HCT116 (cell line): ENCODE measurements at regions not wholly inside any gene's neighbourhood (a gene's known extent, or its start where the extent isn't known, plus 50 kb on each side); places are given as distances from the start of the nearest gene placed in this dataset.

Source experiments
- ATAC-seq: fragments of 200-7000 bp; cut with Tn5 transposase; 2 replicates; pipeline ENCODE4 v1.9.1; 2020; ENCODE audit warnings: mild to moderate bottlenecking, moderate library complexity
- BruUV-seq: library from RNA; stranded (reverse); fragments of 400-500 nt; replicated peaks from 2 replicates; lab custom pipeline; 2021; lab: Mats Ljungman, UMichigan
- CTCF ChIA-PET: fragments of 300-600 bp; sonication (Branson Sonifier 250); formaldehyde crosslinking; loops from one replicate; lab custom pipeline; 2021; ENCODE audit warnings: antibody characterized with exemption; lab: Charles Lee
- POLR2A ChIA-PET: fragments of 300-600, 350-600 bp; sonication (Branson Sonifier 250); formaldehyde crosslinking; loops from one replicate; lab custom pipeline; 2021; ENCODE audit warnings: antibody characterized with exemption; lab: Charles Lee
- RAD21 ChIA-PET, 2 experiments: fragments of 300-600 bp; sonication (Branson Sonifier 250); formaldehyde crosslinking; loops; one replicate each; lab custom pipeline; 2023; ENCODE audit warnings: low total read pairs in 2 of 2; ENCODE audit not compliant: uncharacterized antibody in 2 of 2, unreplicated experiment in 2 of 2, low non-redundant PET in 1 of 2; lab: Charles Lee
- DNase-seq: peaks from one replicate; pipeline ENCODE4 v3.0.0-alpha.2; 2010; ENCODE audit warnings: low read depth, low spot score
- H2AFZ ChIP-seq: fragments of 200-600 bp; shearing (Covaris generic), sonication (generic); 2 replicates; pipeline ENCODE4 v1.6.1; 2017; ENCODE audit warnings: low read depth, mixed run types, mixed read lengths, antibody characterized with exemption, low read length; ENCODE audit not compliant: poor library complexity, severe bottlenecking
- H3K27ac ChIP-seq: 2 replicates; pipeline ENCODE4 v1.5.1; 2012; ENCODE audit warnings: low read depth, low read length
- H3K27me3 ChIP-seq: fragments of 200-600 bp; sonication (generic); 2 replicates; pipeline ENCODE4 v1.6.1; 2016; ENCODE audit warnings: mixed run types, low read length, mixed read lengths; ENCODE audit not compliant: insufficient read depth
- H3K36me3 ChIP-seq, 2 experiments: fragments of 200-500 bp in 1 of 2; fragments of 200-600 bp in 1 of 2; sonication (Bioruptor generic) in 1 of 2; sonication (generic) in 1 of 2; 2 replicates each; pipeline versions ENCODE4 v1.5.1 to v1.6.1; 2014 to 2016; ENCODE audit warnings: low read length in 2 of 2, inconsistent platforms in 1 of 2, mixed read lengths in 1 of 2, mixed run types in 1 of 2; ENCODE audit not compliant: insufficient read depth in 2 of 2, control insufficient read depth in 1 of 2
- H3K4me1 ChIP-seq, 2 experiments: fragments of 200-600 bp in 1 of 2; sonication (generic) in 1 of 2; 2 replicates each; pipeline versions ENCODE4 v1.5.1 to v1.6.1; 2012 to 2017; ENCODE audit warnings: low read length in 2 of 2, inconsistent platforms in 1 of 2, mild to moderate bottlenecking in 1 of 2, mixed read lengths in 1 of 2, mixed run types in 1 of 2, moderate library complexity in 1 of 2; ENCODE audit not compliant: insufficient read depth in 2 of 2, control insufficient read depth in 1 of 2
- H3K4me2 ChIP-seq: fragments of 200-600 bp; sonication (generic); 2 replicates; pipeline ENCODE4 v1.6.1; 2017; ENCODE audit warnings: mixed run types, low read length, mixed read lengths
- H3K4me3 ChIP-seq, 2 experiments: fragments of 200-600 bp in 1 of 2; sonication (generic) in 1 of 2; replicated peaks in 1 of 2; 2 replicates each; pipeline ENCODE4 v1.5.1; 2011 to 2016; ENCODE audit warnings: low read length in 2 of 2, control low read depth in 1 of 2, low read depth in 1 of 2, mild to moderate bottlenecking in 1 of 2, mixed read lengths in 1 of 2, mixed run types in 1 of 2
- H3K79me2 ChIP-seq: fragments of 200-600 bp; sonication (generic); 2 replicates; pipeline ENCODE4 v1.6.1; 2017; ENCODE audit warnings: mild to moderate bottlenecking, mixed run types, low read length, moderate library complexity, mixed read lengths; ENCODE audit not compliant: insufficient read depth
- H3K9ac ChIP-seq: fragments of 200-600 bp; sonication (generic); 2 replicates; pipeline ENCODE4 v1.6.1; 2016; ENCODE audit warnings: low read length, mixed read lengths
- H3K9me2 ChIP-seq: fragments of 200-600 bp; sonication (generic), shearing (Covaris generic); 2 replicates; pipeline ENCODE4 v1.6.1; 2017; ENCODE audit warnings: mixed run types, mild to moderate bottlenecking, moderate library complexity; ENCODE audit not compliant: insufficient read depth
- H3K9me3 ChIP-seq, 2 experiments: fragments of 200-500 bp in 1 of 2; fragments of 200-600 bp in 1 of 2; sonication (Bioruptor generic) in 1 of 2; sonication (generic) in 1 of 2; 2 replicates each; pipeline ENCODE4 v1.6.1; 2014 to 2017; ENCODE audit warnings: low read length in 2 of 2, mixed read lengths in 2 of 2, inconsistent platforms in 1 of 2, low read depth in 1 of 2, mild to moderate bottlenecking in 1 of 2, mixed run types in 1 of 2, moderate library complexity in 1 of 2; ENCODE audit not compliant: control insufficient read depth in 1 of 2, insufficient read depth in 1 of 2
- H4K20me1 ChIP-seq: fragments of 200-600 bp; sonication (generic), shearing (Covaris generic); 2 replicates; pipeline ENCODE4 v1.6.1; 2017; ENCODE audit warnings: mixed run types, mild to moderate bottlenecking, moderate library complexity; ENCODE audit not compliant: insufficient read depth
- CBX3 ChIP-seq: IDR thresholded peaks from 2 replicates; pipeline ENCODE4 v1.6.1; 2012; ENCODE audit warnings: low read depth
- MAX ChIP-seq: IDR thresholded peaks from 2 replicates; pipeline ENCODE4 v1.6.1; 2012
- POLR2A ChIP-seq: IDR thresholded peaks from 2 replicates; pipeline ENCODE4 v1.7.0; 2011; ENCODE audit warnings: borderline replicate concordance; ENCODE audit not compliant: insufficient read depth, insufficient read length; ENCODE audit errors: extremely low read depth
- POLR2AphosphoS5 ChIP-seq: IDR thresholded peaks from 2 replicates; pipeline ENCODE4 v1.6.1; 2011; ENCODE audit warnings: mild to moderate bottlenecking, low read depth, low read length, moderate library complexity
- RAD21 ChIP-seq: IDR thresholded peaks from 2 replicates; pipeline ENCODE4 v1.6.1; 2012; ENCODE audit warnings: low read depth, mild to moderate bottlenecking
- SIN3A ChIP-seq: IDR thresholded peaks from 2 replicates; pipeline ENCODE4 v1.6.1; 2012; ENCODE audit warnings: low read depth
- SRF ChIP-seq: IDR thresholded peaks from 2 replicates; pipeline ENCODE4 v1.6.1; 2012; ENCODE audit warnings: low read depth
- TCF7L2 ChIP-seq: IDR thresholded peaks from 2 replicates; pipeline ENCODE4 v1.7.0; 2011; ENCODE audit warnings: borderline replicate concordance, inconsistent platforms; ENCODE audit not compliant: insufficient read depth, insufficient read length; ENCODE audit errors: extremely low read depth
- ZNF274 ChIP-seq: fragments of 200-500 bp; sonication (Bioruptor generic); IDR thresholded peaks from 2 replicates; pipeline ENCODE4 v1.6.1; 2014; ENCODE audit warnings: mild to moderate bottlenecking, low read depth, low read length, inconsistent platforms
- intact Hi-C: fragments of 100-400 bp; cut with micrococcal nuclease; formaldehyde crosslinking; loops from 2 replicates; pipeline ENCODE4 v1.10.0; 2022
- TF ChIP-seq, protein P1 (sequence below): IDR thresholded peaks from 2 replicates; pipeline ENCODE4 v1.6.1; 2012; ENCODE audit warnings: low read depth
- TF ChIP-seq, protein P2 (sequence below): IDR thresholded peaks from 2 replicates; pipeline ENCODE4 v1.6.1; 2012

- H3K27ac ChIP-seq, result no peak overlapping the region
- RAD21 ChIA-PET, result no interaction called here
- no peak overlapping the region for H3K9ac ChIP-seq
- no peaks in the 10 kb centered on the region for H4K20me1 ChIP-seq
- H3K27me3 ChIP-seq, result no peaks in the 10 kb centered on the region
- no peak overlapping the region for H2AFZ ChIP-seq
- CTCF ChIA-PET, result no interaction called here
- no peak for TF ChIP-seq TCF7L2
- no peak for TF ChIP-seq SIN3A
- TF ChIP-seq SRF, result no peak
- TF ChIP-seq, protein P1, sequence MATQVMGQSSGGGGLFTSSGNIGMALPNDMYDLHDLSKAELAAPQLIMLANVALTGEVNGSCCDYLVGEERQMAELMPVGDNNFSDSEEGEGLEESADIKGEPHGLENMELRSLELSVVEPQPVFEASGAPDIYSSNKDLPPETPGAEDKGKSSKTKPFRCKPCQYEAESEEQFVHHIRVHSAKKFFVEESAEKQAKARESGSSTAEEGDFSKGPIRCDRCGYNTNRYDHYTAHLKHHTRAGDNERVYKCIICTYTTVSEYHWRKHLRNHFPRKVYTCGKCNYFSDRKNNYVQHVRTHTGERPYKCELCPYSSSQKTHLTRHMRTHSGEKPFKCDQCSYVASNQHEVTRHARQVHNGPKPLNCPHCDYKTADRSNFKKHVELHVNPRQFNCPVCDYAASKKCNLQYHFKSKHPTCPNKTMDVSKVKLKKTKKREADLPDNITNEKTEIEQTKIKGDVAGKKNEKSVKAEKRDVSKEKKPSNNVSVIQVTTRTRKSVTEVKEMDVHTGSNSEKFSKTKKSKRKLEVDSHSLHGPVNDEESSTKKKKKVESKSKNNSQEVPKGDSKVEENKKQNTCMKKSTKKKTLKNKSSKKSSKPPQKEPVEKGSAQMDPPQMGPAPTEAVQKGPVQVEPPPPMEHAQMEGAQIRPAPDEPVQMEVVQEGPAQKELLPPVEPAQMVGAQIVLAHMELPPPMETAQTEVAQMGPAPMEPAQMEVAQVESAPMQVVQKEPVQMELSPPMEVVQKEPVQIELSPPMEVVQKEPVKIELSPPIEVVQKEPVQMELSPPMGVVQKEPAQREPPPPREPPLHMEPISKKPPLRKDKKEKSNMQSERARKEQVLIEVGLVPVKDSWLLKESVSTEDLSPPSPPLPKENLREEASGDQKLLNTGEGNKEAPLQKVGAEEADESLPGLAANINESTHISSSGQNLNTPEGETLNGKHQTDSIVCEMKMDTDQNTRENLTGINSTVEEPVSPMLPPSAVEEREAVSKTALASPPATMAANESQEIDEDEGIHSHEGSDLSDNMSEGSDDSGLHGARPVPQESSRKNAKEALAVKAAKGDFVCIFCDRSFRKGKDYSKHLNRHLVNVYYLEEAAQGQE, result no peak
- no peak for TF ChIP-seq CBX3
- no peaks in the 10 kb centered on the region for H3K79me2 ChIP-seq
- no TSS peak for BruUV-seq
- H3K9me3 ChIP-seq, result no peaks in the 10 kb centered on the region
- POLR2A ChIA-PET, result no interaction called here
- no peak for DNase-seq
- intact Hi-C loops, result no loop called here
- no peak overlapping the region for H3K4me2 ChIP-seq
- H3K36me3 ChIP-seq, result no peaks in the 10 kb centered on the region
- ATAC-seq, result no peak
- H3K4me1 ChIP-seq, result peaks cover 0 to 6% of the 10 kb centered on the region in 2 experiments; a peak in 1 of 4 replicates
- H3K9me2 ChIP-seq, result no peaks in the 10 kb centered on the region
- H3K4me3 ChIP-seq, result no peak overlapping the region
Measured at GRCh38 chr1:96331596-96331995, 390.0 kb upstream of the PTBP2 start.

- CTCF ChIA-PET, result no interaction called here
- Histone ChIP-seq H3K9ac (no peak overlapping the region), H3K9me2 (no peaks in the 10 kb centered on the region), H4K20me1 (no peaks in the 10 kb centered on the region), H2AFZ (no peak overlapping the region), H3K4me3 (no peak overlapping the region), H3K4me2 (no peak overlapping the region), H3K27me3 (no peaks in the 10 kb centered on the region), H3K79me2 (no peaks in the 10 kb centered on the region), H3K27ac (no peak overlapping the region), H3K9me3 (no peaks in the 10 kb centered on the region), H3K36me3 (no peaks in the 10 kb centered on the region), H3K4me1 (peaks cover 0 to 6% of the 10 kb centered on the region in 2 experiments; a peak in 1 of 4 replicates)
- TF ChIP-seq RAD21 (no peak), POLR2AphosphoS5 (no peak), ZNF274 (no peak), MAX (no peak), POLR2A (no peak)
- TF ChIP-seq, protein P2, sequence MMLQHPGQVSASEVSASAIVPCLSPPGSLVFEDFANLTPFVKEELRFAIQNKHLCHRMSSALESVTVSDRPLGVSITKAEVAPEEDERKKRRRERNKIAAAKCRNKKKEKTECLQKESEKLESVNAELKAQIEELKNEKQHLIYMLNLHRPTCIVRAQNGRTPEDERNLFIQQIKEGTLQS, result no peak
- DNase-seq, result no peak
- no TSS peak for BruUV-seq
- POLR2A ChIA-PET, result no interaction called here
- RAD21 ChIA-PET, result no interaction called here
- ATAC-seq, result no peak
- intact Hi-C loops, result no loop called here
Measured at GRCh38 chr1:96333522-96334235, 387.9 kb upstream of the PTBP2 start.
